IMR-90 (cell line): ENCODE measurements at regions not wholly inside any gene's neighbourhood (a gene's known extent, or its start where the extent isn't known, plus 50 kb on each side); places are given as distances from the start of the nearest gene placed in this dataset.

Experiments
- BHLHE40 ChIP-seq: fragments of 150-350 bp; IDR thresholded peaks from 2 replicates; pipeline ENCODE4 v1.6.1; 2016; ENCODE audit warnings: mild to moderate bottlenecking, low read depth, low read length
- CEBPB ChIP-seq: IDR thresholded peaks from 2 replicates; pipeline ENCODE4 v1.6.1; 2012; ENCODE audit warnings: low read depth, low read length, improper control_type of control experiment
- FOS ChIP-seq: fragments of 150-350 bp; IDR thresholded peaks from 2 replicates; pipeline ENCODE4 v1.6.1; 2016; ENCODE audit warnings: low read depth, low read length
- POLR2A ChIP-seq: IDR thresholded peaks from 2 replicates; pipeline ENCODE4 v1.6.1; 2012; ENCODE audit warnings: mild to moderate bottlenecking, low read depth, low read length
- RAD21 ChIP-seq: IDR thresholded peaks from 2 replicates; pipeline ENCODE4 v1.6.1; 2012; ENCODE audit warnings: low read length, improper control_type of control experiment
- RFX5 ChIP-seq: IDR thresholded peaks from 2 replicates; pipeline ENCODE4 v1.8.0; 2012; ENCODE audit warnings: low read depth, mild to moderate bottlenecking, low read length, moderate library complexity
- USF2 ChIP-seq: fragments of 150-350 bp; IDR thresholded peaks from 2 replicates; pipeline ENCODE4 v1.6.1; 2017; ENCODE audit warnings: mild to moderate bottlenecking, antibody characterized with exemption, low read length, low read depth
- TF ChIP-seq, protein P1 (sequence below): conservative IDR thresholded peaks from 2 replicates; pipeline ENCODE4 v1.5.1; 2012; ENCODE audit warnings: mild to moderate bottlenecking, low read depth, low read length, improper control_type of control experiment

GRCh38 chr9:100933656-100934055, 94.9 kb upstream of the PLPPR1 start:
- TF ChIP-seq CEBPB: no peak
- TF ChIP-seq, protein P1, sequence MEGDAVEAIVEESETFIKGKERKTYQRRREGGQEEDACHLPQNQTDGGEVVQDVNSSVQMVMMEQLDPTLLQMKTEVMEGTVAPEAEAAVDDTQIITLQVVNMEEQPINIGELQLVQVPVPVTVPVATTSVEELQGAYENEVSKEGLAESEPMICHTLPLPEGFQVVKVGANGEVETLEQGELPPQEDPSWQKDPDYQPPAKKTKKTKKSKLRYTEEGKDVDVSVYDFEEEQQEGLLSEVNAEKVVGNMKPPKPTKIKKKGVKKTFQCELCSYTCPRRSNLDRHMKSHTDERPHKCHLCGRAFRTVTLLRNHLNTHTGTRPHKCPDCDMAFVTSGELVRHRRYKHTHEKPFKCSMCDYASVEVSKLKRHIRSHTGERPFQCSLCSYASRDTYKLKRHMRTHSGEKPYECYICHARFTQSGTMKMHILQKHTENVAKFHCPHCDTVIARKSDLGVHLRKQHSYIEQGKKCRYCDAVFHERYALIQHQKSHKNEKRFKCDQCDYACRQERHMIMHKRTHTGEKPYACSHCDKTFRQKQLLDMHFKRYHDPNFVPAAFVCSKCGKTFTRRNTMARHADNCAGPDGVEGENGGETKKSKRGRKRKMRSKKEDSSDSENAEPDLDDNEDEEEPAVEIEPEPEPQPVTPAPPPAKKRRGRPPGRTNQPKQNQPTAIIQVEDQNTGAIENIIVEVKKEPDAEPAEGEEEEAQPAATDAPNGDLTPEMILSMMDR: no peak
- TF ChIP-seq RFX5: no peak
- TF ChIP-seq FOS: no peak
- TF ChIP-seq RAD21: no peak
- no peak for TF ChIP-seq BHLHE40
- TF ChIP-seq POLR2A: no peak
- no peak for TF ChIP-seq USF2
